ENCODE measurements at regions not wholly inside any gene's neighbourhood (a gene's known extent, or its start where the extent isn't known, plus 50 kb on each side); places are given as distances from the start of the nearest gene placed in this dataset.

- TF ChIP-seq ZNF384 (IDR thresholded peaks at IDR 0.05) (no peak), CTBP1 (IDR thresholded peaks at IDR 0.05; ENCODE audit: borderline replicate concordance) (no peak), FOXM1 (IDR thresholded peaks at IDR 0.05; ENCODE audit: borderline replicate concordance) (no peak), PKNOX1 (IDR thresholded peaks at IDR 0.05) (no peak), BHLHE40 (IDR thresholded peaks at IDR 0.05; ENCODE audit: borderline replicate concordance) (no peak)
These were observed 407.6 kb downstream of the ZIC1 start for GRCh38 chr3:147816752-147817151.

All from HEK293T (cell line).